ENCODE measurements at regions not wholly inside any gene's neighbourhood (a gene's known extent, or its start where the extent isn't known, plus 50 kb on each side); places are given as distances from the start of the nearest gene placed in this dataset.
"Not testable (repeated sequence)": the region's sequence is repeated elsewhere in the genome, so short reads cannot be mapped to it uniquely, and the experiment has no call there.

GRCh38 chr6:72534236-72534635 lies 87.6 kb upstream of the KCNQ5 start:
- no peak for DNase-seq

DNA sequence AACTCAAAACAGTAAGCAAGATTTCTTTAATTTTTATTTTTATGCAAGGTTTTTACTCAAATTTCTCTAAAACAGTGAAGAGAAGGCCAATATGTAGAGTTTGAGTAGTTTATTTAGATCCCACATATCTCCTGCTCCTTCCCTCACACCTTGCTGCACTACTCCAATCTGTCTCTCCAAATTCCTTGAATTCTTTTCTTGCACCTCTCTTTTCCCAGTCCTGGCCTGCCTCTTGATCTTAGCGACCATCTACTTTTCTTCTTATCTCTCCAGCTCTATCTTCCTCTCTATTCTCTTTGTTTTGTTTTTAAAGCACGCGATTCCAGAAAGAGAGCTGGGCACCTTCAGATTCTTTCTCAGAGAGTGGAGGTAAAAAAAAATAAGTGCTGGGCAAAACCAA lies 86.7 kb upstream of the KCNQ5 start:
- no peak for DNase-seq

DNA sequence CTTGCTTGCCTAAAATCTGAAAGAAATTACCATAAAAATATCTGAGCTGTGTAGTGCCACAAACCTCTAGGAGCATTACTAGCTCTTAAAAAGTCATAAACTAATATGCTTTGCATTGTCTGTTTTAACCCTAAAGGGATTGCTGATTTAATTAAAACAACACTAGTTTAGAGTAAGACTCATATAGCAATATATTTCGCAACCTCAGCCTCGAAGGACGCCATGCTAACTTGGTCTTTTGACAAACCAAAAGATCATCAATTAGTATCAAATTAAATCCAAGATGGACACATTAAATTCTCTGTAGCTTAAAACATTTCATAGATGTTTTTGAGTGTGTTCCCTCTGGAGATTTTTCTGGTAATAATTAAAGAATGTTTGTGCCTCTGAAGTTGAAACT lies 74.8 kb upstream of the KCNQ5 start:
- DNase-seq = no peak

GRCh38 chr6:72551470-72551869 lies 70.4 kb upstream of the KCNQ5 start:
- DNase-seq = no peak

- DNase-seq = no peak
These were observed 68.9 kb upstream of the KCNQ5 start for GRCh38 chr6:72552938-72553337.

DNA sequence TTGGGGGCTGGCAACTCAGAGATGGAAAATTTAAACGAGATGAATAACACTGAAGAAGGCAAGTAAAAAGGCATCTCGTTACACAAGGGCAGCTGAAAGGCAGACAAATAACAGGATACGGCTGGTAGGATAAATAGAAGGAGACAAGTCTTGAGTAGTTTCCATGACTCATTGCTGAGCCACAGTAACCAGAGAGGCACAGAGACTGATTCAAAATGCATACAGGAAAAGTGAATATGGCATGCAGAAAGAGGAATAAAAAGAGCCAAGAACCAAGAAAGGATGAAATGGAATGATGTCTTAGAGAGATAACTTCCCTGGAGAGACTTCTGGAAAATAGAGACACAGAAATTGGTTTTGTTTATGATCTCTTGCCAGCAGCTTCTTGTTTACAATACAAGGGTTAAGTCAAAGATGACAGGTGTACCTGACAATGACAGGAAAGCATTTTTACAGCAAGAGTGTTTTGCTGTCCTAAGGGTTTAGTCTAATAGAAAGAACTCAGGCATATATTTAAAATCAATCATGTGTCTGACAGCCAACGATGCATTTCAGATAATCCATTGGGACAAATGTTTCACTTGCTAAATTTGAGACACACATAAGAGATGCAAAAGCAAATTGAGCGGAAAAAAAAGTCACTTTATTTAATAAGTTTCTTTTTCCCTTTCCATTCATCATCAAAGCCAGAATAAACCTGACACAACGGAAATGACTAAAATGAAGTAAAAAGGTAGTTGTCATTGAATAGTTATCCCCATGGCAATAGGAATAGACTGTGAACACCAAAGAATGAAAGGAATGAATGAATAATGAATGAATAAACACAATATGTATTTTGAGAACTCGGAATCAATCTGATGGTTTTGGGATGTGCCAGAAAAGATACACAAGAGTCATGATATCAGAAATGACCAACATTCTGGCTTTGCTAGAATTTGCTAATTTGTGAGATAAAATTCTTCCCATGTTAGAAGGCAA lies 68.0 kb upstream of the KCNQ5 start:
- DNase-seq = peak; percentile 64

- DNase-seq = no peak
These were observed 67.1 kb upstream of the KCNQ5 start for GRCh38 chr6:72554761-72555221.

DNA sequence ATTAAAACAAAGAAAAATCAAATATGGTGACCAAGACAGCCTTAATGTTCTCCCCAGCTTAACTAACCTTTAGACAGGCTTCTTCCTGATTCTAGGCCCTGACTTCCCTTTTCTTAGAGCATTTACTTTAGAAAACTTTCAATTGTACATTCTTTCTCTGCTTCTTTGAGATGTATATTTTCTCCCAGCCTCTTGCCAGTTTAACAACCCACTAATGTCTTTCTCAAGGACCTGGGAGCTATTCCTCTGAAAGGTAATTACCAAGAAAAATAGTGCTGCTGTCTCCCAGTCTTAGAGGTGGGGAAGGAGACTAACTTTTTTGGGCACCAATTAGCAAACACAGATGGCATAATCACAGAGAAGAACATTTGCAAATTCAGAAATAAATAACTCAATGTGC lies 62.8 kb upstream of the KCNQ5 start:
- DNase-seq = no peak

DNA sequence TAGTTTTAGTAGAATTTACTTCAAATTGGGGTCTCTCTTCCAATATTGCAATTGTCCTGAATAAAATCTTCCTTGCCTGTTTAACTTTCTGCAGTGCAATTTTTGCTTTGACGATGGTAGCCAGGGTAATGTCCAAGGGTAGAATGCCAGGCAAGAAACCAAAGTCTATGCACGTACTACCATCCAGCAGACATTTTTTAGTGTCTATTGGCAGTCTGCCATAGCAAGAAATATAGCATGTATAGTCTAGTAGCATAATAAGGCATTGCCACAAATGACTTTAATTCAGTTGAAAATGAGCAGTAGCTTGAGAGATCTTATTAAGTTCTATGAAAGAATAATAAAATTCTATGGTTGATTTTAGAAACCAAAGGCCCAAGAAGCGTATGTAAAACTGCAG lies 62.3 kb upstream of the KCNQ5 start:
- no peak for DNase-seq

- no peak for DNase-seq
These were observed 60.9 kb upstream of the KCNQ5 start for GRCh38 chr6:72560721-72561593.

- no peak for DNase-seq
These were observed 60.2 kb upstream of the KCNQ5 start for GRCh38 chr6:72561629-72562028.

DNA sequence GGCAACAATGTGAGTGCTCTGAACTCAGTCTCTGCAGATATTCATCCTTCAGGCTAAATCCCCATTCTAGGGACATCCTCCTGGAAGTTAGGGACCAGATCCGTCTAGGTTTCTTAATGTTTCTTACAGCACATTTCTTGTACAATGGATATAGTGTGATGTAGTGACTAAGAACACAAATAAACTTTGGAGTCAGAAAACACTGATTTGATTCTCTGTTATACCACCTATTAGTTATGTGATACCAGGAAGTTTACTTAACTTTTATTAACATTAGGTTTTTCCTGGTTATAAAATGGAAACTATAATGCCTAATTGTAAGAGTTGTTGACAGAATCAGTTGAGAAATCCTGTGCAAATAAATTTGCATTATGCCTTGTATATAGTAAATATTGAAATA lies 57.6 kb upstream of the KCNQ5 start:
- no peak for DNase-seq

- not testable (repeated sequence) for DNase-seq
These were observed 49.9 kb upstream of the KCNQ5 start for GRCh38 chr6:72571993-72572392.
